ENCODE measurements at regions not wholly inside any gene's neighbourhood (a gene's known extent, or its start where the extent isn't known, plus 50 kb on each side); places are given as distances from the start of the nearest gene placed in this dataset.

- DNase-seq = no peak
Measured at GRCh38 chr2:42108852-42109251, 60.3 kb upstream of the EML4 start.

GRCh38 chr2:42109959-42110640, 59.1 kb upstream of the EML4 start:
- DNase-seq = no peak

GRCh38 chr2:42110641-42111322, 58.4 kb upstream of the EML4 start:
- DNase-seq = peak in 2 of 56 donors; percentile 10 to 16

GRCh38 chr2:42112418-42112817, 56.7 kb upstream of the EML4 start:
- no peak for DNase-seq

- DNase-seq = no peak
Measured at GRCh38 chr2:42113452-42113851, 55.7 kb upstream of the EML4 start.

- DNase-seq = no peak
Measured at GRCh38 chr2:42114091-42114490, 55.1 kb upstream of the EML4 start.

- DNase-seq = no peak
Measured at GRCh38 chr2:42115588-42115987, 53.6 kb upstream of the EML4 start.

- no peak for DNase-seq
Measured at GRCh38 chr2:42116195-42117181, 52.7 kb upstream of the EML4 start.

- no peak for DNase-seq
Measured at GRCh38 chr2:42117182-42117579, 52.0 kb upstream of the EML4 start.

- DNase-seq = no peak
Measured at GRCh38 chr2:42117923-42118753, 51.0 kb upstream of the EML4 start.

- DNase-seq = no peak
Measured at GRCh38 chr2:42118754-42119569, 50.2 kb upstream of the EML4 start.

Data from amygdala (tissue), 56 donors.